Hindlimb muscle (tissue), 1 donor: ENCODE measurements at regions not wholly inside any gene's neighbourhood (a gene's known extent, or its start where the extent isn't known, plus 50 kb on each side); places are given as distances from the start of the nearest gene placed in this dataset.
"Not testable (repeated sequence)": the region's sequence is repeated elsewhere in the genome, so short reads cannot be mapped to it uniquely, and the experiment has no call there.

Experiments
- DNase-seq: peaks from one replicate; pipeline ENCODE4 v3.0.0-alpha.2; 2013

GRCh38 chrX:104376937-104377336 lies 122.2 kb upstream of the ESX1 start:
- no peak for DNase-seq

GRCh38 chrX:104372547-104372946 lies 117.8 kb upstream of the ESX1 start:
- DNase-seq = no peak

GRCh38 chrX:104370089-104370488 lies 115.4 kb upstream of the ESX1 start:
- peak; percentile 45 for DNase-seq

DNA sequence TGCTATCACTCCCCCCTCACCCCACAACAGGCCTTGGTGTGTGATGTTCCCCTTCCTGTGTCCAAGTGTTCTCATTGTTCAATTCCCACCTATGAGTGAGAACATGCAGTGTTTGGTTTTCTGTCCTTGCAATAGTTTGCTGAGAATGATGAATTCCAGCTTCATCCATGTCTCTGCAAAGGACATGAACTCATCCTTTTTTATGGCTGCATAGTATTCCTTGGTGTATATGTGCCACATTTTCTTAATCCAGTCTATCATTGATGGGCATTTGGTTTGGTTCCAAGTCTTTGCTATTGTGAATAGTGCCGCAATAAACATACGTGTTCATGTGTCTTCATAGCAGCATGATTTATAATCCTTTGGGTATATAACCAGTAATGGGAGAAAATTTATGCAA lies 106.0 kb upstream of the ESX1 start:
- not testable (repeated sequence) for DNase-seq

DNA sequence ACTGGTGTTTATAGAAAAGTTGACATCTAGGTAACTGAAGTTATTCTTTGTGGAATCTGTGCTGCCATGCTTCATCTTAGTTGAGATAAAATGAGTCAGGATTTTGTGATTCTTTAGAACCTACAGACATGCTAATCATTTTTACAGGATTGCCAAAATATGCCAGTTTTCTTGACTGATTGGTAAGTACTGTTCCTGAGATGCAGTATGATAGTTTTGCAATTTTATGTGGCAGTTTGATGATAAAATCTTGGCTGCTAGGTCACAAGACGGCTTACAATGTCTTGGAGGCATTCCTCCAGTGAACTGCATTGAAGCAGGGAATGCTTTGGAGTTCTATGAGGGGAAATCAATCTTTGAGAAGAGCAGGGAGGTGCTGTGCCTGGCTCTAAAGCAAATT lies 104.4 kb upstream of the ESX1 start:
- no peak for DNase-seq

DNA sequence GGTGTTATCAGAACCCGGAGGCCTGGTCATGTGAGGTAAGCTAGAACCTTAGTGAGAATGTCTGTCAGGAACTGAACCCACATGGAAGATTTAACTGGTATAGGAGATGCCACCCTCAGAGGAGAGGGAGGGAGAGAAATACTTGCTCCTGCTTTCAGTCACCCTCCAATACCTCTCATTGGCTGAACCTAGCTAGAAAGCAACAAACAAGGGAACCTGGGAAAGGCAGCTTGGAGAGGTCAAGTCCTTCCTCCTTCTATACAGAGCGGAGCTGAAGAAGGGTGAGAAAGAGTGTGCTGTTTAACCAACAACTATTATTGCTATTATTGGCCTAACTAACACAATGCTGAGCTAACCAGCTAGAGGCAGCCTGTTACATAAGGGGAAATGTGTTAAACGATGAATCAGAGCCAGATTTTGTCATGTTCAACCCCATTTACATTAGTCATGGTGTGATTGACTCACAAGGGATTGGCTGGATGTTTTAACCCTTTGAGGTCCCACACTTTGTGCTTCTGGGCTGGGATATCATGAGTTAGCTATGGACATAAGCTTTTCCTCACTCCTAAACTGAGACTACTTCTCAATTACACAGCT lies 96.5 kb upstream of the ESX1 start:
- DNase-seq = no peak

DNA sequence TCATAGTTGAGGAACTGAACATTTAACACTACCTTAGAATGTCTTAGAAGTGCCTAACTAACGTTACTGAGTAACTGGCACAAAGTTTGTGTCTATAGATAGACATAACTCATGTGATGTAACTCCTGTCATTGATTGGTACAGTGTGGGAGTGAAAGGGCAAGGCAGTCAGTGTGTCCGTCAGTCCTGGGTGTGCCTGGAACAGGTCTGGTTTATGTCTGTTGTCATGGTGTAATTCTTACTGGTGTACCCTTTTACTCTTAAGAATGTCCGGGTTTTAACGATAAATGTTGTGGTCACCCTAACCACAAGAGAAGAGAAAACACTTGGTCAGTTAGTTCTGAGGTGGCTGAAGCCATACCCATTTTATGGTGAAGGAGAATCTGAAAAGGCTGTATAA lies 93.1 kb upstream of the ESX1 start:
- no peak for DNase-seq

GRCh38 chrX:104343428-104344129 lies 88.8 kb upstream of the ESX1 start:
- peak; percentile 18 for DNase-seq

- DNase-seq = no peak
Measured at GRCh38 chrX:104342065-104342464, 87.3 kb upstream of the ESX1 start.

DNA sequence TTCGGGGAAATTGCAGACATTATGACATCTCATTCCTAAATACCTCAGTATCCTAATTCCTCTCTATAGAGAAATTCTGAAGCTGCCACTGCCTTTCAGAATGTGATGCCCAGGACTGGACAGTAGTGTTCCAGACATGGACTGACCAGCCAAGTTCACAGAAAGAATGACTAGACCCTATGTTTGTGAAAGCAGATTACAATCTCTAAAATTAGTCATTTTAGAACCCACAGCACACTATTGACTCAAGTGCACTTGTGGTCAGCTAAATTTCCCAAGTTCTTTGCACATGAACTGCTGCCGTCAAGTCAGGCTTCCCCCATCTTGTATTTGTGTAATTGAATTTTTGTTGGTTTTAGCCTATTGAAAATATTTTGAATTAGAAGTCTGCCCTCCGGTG lies 81.0 kb upstream of the ESX1 start:
- DNase-seq = no peak

GRCh38 chrX:104334971-104335370 lies 80.2 kb upstream of the ESX1 start:
- no peak for DNase-seq

GRCh38 chrX:104330966-104331365 lies 76.2 kb upstream of the ESX1 start:
- DNase-seq = no peak

- no peak for DNase-seq
Measured at GRCh38 chrX:104329731-104330130, 75.0 kb upstream of the ESX1 start.

DNA sequence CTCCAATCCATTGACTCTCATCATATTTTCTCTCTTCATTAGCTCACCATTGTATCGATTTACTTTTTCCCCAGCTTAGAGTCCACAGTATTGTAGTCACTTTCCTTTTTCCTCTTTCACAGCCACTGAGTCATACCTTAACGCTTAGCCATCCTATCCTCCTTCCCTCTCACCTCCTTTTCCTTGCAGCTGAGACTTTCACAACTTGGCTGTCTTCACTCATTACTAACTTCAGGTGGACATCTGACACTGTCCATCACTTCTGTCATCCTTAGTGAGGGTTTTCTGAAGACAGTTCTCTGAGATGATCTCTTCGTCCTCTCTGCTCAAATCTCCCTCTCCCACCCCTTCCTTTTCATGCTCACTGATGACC lies 70.5 kb upstream of the ESX1 start:
- DNase-seq = no peak

DNA sequence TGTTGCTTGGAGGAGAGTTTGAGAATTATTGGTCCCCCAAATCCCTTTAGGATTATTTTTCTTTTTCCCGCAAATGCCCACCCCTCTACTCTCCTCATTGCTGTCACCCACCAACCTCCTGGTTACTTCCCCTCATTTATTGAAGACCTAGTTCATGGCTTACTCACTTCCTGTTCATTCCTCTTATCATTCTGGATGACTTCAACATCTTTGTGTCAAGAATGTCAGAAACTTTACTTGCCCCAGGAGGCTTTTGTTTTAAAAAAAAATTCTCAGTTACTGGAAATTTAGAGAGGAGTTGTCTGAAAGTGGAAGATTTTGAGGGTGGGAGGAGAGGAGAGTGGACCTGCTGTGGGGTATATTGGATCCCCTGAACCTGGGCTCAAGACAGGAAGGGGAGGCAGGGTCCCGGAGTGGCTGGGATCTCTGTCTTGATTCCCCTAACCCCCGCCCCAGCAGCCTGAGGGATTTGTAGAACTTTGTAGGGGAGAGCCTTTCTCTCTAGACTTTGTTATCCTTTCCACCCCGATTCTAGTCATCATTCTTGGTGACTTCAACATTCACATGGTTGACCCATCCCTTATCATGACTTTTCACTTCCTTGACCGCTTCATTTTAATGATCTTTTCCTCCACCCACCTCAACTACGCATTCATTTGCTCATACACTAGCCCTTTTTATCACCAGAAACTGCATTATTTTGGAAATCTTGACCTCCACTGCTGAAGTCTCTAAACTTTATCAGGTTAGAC lies 69.9 kb upstream of the ESX1 start:
- DNase-seq = no peak

DNA sequence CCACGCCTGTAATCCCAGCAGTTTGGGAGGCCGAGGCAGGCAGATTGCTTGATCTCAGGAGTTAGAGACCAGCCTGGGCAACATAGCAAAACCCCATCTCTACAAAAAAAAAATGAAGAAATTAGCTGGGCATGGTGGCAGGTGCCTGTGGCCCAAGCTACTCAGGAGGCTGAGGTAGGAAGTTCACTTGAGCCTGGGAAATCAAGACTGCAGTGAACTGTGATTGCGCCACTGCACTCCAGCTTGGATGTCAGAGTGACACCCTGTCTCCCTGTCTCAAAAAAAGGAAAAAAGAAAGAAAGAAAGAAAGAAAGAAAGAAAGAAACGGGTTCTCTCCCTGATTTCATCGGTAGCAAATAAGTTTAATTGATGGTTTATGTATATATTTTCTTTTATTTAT lies 64.6 kb upstream of the ESX1 start:
- no peak for DNase-seq

DNA sequence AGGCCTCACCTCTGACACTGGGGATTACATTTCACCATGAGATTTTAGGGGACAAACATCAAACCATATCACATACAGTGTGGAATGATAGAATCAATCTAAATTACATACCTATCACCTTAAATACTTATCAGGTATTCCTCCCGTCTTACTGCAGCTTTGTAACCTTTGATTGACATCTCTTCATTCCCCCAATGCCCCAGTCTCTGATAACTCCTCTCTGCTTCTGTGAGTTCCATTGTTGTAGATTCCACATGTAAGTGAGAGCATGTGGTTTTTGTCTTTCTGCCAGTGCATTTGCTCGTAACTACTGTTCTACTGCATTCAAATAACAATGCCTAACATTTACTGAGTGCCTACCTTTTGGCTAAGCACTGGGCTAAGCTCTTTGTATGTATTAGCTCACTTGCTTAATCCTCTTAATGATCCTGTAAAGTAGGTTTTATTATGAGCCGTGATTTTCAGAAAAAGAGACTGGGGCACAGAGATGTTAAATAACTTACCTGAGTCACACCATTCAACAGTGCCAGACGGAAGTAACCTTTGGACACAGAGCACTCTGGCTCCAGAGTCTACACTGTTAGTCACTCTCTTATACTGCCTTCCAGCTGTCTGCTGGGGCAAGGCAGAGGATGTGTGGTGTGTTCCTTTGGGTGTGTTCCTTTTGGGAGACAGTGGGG lies 63.7 kb upstream of the ESX1 start:
- DNase-seq = no peak

DNA sequence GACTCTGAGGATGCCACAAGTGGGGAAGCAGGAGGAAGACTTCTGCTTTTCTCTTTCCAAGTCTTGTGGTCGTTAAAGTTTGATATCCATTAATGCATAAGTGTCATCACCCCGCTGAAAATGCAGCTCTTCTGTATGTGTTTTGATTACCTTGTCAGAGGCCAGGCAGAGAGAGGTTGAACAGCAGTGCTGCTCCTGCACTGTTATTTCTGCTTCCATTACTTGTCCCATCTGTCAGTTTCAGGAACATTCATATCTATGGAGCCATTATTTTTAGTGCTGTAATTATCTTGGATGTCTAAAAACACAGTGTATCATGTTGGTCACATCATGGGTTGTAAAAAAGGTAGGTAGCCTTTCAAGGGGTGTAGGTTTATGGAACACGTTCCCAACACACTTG lies 62.0 kb upstream of the ESX1 start:
- no peak for DNase-seq

DNA sequence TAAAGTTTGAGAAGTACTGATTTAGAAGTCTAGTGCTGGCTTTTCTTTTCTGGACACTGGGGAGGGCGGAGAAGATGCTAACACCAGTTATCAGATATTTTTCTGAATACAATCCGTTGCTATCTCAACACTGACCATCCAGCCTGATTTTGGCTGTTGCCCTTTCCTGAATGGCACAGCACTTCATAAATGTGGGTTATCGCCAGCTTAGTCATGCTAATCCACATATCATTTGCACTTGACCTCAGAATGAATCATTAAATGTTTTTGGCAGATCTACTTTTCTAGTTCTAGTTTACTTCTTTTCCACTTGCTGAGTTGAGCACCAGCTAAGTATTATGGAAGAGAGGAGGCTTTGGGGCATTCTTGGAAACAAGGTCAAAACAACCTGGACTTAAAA lies 60.8 kb upstream of the ESX1 start:
- no peak for DNase-seq

DNA sequence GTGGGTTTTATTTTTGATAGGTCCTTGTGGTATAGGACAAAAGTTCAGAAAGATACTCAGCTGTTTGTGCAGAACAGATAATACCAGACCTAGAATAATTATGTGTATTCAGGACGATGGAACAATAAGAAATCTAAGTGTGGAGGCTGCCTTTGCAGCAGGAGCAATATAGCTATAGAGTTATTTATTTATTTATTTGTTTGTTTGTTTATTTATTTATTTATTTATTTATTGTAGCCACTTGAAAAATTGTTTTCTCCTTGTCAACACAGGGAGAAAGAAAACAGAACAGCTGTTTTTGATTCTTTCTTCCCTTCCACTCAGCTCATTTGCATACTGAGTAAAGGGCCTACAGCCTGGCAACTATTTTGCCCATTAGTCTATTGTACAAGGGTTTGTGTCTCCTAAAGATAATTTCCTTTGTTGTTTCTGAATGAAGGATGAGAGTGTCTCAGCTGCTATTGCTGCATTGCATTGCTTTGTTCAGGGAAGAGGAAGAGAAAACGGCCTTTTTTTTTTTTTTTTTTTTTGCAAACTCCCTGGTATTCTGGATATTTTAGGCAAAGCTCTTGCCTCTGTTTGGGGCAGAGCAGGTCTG lies 56.0 kb upstream of the ESX1 start:
- DNase-seq = no peak

- peak; percentile 64 for DNase-seq
Measured at GRCh38 chrX:104310090-104310489, 55.4 kb upstream of the ESX1 start.

DNA sequence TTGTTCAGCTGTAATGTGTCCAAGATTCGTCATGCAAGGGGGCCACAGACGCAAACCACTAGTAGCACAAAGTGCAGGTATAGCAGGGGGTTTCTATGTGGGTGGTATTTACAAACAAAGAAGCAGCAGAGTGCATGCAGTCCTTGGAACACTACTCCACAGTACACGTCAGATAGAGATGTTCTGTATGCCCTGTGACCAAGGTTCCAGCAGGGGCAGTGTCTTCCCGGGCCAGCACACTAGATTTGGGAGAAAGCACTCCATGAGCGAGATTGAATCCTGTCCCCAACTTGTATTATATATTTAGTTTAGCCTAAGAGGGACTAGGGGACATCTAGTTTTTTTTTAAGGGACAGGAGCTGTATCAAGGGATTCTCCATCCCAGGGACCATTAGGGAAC lies 54.4 kb upstream of the ESX1 start:
- no peak for DNase-seq

GRCh38 chrX:104307341-104307740 lies 52.6 kb upstream of the ESX1 start:
- no peak for DNase-seq
